CD4-positive, alpha-beta T cell treated with Interleukin-1 beta for 1 hour (primary cell): ENCODE measurements at regions not wholly inside any gene's neighbourhood (a gene's known extent, or its start where the extent isn't known, plus 50 kb on each side); places are given as distances from the start of the nearest gene placed in this dataset.
"Not testable (repeated sequence)": the region's sequence is repeated elsewhere in the genome, so short reads cannot be mapped to it uniquely, and the experiment has no call there.

Experiments used
- DNase-seq, 2 donors: peaks; one replicate each; pipeline ENCODE4 v3.0.0-alpha.2; 2020 to 2022

DNA sequence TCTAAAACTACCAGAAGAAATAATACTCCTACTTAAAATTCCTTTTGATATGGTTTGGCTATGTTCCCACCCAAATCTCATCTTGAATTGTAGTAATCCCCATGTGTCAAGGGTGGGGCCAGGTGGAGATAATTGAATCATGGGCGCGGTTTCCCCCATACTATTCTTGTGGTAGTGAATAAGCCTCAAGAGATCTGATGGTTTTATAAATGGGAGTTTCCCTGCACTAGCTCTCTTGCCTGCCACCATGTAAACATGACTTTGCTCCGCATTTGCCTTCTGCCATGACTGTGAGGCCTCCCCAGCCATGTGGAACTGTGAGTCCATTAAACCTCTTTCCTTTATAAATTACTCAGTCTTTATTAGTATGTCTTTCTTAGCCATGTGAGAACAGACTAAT, 390.5 kb downstream of the CHSY3 start:
- DNase-seq: not testable (repeated sequence)

DNA sequence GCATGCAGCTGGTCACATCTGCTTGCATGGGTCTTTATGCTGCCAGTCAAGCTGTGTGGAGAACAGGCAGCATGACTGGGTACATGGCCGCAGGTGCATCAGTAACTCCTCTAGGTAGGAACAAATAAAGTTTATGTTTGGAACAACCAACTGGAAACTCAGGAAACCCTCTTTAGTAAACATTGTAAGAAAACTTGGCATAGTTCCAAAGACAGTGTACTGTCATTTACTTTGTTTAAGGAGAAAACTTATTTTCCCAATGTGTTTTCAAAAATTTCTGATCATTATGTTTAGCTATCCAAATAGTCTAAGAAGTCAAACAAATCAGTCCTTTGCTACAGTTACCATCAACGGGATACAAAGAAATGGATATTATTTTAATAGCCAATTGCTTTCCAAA, 386.0 kb downstream of the CHSY3 start:
- no peak for DNase-seq

DNA sequence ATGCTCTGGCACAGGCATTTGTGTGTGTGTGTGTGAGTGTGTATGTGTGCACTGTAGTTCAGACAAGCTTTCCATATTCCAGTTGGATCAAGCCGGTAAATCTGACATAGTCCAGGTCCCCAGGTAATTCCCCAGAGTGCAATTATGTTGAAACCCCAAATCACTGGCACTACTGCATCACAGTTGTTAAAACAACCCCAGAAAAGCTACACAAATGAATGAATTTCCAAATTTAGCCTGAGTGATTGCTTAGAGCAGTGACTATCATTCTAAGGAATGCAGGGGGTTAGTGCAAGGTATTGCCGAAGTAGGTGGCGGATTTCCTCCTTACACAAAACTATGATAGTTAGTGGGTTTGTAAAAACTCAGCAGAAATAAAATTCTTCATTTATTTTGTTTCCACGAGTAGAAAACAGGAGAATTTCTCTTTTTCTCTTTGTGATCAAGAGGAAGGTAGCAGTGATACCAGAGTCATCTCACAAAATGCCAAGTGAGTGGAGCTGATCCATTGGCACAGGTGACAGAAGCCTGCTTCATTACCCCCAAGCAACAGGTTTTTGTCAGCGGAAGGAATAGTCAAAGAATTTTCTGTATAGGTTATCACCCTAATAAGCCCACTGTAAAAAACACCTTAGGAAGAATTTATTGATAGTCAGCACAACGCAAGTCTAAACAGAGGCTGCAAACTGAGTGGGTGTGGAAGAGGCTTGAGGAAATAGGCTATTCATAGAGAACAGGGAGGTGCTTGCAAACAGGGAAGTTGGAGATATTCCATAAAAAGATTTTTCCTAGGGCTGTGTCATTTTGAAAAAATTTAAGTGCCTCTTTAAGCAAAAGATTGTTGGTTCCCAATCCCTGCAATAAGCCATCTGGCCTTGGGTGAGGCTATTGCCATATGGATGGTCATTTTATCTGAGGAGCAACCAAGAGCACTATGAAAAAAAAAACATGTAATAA, 385.1 kb downstream of the CHSY3 start:
- DNase-seq: no peak

DNA sequence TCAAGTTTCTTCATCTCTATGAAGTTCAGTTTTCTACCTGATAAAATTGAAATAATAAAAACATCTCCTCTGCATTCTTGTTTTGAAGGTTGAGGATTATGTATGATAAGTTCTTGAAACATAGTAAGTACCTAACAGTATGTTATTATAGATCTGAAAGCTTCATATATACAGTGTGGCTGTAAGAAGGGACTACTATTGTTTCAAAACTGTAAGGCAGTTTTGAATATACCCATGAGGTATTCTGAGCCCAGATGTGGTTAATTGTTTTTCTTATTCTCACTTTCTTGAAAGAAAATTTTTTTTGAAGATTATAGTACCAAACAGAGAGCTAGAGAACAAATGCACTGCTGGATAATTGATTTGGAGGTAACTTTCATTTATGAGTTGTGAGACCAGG, 383.2 kb downstream of the CHSY3 start:
- no peak for DNase-seq

DNA sequence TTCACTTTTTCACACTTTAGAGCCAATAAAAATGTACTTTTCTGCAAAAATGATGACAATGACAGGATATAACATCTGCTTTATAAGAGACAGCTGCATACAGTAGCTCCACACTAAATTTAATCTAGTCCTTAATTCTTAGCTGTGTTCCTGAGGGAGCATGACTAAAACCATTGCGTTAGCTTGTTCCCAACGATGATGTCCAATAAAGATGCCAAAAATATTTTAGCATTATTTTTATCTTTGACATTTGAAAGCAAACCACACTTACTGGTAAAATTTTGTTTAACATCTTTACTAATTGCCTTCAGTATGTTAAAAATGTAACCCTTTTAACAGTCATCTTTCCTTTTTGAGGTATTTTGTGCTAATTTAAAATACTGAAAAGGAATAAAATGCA, 382.7 kb downstream of the CHSY3 start:
- no peak for DNase-seq

DNA sequence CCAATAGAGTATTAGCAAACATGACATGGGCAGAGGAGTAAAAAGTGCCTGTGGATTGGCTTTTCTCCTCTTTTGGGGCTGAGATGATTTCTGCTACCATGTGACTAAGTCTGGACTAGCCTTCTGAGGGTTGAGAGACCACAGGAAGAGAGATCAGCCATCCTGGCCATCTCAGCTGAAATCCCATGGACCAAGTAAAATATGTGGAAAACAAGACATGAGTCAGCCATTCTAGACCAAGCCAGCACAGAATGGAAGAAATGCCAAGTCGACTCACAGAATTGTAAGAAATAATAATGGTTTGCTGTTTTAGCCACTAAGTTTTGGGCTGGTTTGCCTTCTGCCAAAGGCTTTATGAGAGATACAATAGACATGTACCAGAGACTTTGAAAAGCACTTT, 377.8 kb downstream of the CHSY3 start:
- no peak for DNase-seq

DNA sequence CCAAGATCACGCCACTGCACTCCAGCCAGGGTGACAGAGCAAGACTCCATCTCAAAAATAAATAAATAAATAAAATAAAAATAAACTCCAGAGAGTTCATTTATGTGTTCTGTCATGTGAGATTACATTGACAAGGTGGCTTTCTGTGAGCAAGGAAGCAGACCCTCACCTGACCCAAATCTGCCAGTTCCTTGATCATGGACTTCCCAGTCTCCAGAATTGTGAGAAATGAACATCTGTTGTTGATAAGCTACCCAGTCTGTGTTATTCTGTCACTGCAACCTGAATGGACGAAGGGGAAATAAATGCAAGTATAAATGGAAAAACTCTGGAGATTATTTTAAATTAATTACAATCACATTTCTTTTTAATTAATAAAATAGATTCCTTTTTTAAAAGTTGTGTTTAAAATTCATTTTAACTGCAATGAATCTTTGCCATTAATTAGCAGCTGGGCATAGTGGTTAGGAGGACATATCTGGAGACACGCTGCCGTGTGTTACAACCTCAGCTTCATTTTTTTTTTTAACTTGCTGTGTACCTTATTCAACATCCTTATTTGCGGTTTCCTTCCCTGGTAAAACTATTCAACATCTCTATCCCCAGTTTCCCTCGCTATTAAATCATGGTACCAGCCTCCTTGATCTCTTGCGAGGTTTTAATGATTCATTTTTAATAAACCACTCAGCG, 376.4 kb downstream of the CHSY3 start:
- no peak for DNase-seq

DNA sequence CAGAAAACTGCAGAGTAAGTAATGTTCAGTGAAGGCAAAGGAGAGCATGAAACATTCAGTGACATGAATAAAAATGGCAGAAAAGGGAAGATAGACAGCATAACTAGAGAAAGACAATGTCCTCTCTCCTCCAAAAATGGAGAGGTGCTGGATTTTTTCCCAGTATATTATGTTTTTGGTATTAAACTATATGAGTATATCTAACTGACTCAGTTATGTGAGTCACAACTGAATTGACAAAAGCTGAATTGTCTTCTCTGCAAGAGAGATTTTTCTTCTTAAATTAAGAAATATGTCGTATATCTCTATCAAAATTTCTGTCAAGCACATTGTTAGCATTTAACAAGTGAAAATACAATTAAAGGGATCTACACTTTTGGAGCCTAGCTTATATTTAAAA, 375.1 kb downstream of the CHSY3 start:
- no peak for DNase-seq

DNA sequence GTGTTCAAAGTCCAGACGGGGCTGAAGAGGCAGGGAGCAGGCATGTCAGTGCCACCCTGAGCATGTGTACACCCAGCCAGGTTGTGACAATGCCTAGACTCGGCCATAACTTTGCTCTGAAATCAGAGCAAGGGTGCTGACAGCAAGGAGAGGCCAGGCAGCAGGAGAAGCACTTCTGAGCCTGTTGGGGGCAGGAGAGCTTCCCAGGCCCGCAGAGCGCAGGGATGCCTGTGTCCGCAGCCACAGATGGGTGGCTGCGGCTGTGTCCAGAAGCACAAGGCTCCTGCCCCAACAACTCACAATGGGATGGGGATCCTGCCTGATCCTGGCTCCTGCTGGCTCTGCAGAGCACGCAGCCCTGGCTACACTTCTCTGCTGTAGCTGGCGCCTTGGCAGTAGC, 373.9 kb downstream of the CHSY3 start:
- no peak for DNase-seq

DNA sequence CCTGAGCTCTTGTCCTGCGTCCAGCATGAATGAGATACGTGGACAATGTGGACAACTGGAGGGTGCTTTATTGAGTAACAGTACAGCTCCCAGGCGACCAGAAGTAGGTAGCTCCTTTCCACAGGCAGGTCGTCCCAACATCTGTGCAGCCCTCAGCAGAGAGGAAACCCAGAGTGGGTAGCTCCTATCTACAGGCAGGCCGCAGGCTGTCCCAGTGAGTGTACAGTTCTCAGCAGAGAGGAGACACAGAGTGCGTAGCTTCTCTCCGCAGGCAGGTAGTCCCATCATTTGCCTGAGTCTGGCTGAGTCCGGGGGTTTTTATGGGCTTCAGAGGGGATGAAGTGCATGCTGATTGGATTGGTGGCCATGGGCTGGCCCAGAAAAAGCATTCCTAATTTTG, 373.3 kb downstream of the CHSY3 start:
- DNase-seq: no peak

DNA sequence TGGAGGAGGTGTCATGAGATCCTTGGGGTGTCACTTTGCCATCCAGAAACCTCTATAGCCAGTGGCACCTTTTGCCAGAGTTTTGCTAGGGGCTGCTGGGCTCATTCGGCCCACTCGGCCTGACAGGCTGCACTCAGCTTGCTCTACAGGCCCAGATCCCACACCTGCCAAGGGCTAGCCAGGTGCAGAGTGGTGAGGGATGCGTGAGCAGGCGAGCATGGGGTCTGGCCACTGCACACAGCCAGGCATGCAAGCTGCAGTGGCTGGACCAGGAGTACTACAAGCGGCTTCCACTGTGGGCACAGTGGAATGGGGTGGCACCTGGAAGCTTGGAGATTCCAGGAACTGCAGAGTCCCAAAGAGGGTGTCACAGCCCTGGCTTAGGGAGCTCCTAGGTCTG, 372.7 kb downstream of the CHSY3 start:
- DNase-seq: no peak

DNA sequence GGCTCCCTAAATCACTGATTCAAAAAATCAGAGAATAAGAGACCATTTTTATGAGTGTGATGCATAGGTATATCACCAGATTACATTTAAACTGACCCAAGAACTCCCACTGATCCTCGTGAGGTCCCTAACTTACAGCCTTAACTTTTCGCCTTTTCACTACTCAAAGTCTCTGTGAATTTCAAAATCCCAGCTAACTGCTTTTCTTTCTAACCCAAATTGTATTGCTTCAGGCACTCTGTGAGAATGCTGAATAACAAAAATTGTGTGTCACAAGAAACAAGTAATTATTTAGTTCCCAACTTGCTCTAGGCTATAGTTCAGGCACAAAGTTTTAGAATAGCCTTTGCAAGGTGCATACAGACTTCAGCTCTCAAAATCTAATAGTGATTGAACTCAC, 368.6 kb downstream of the CHSY3 start:
- no peak for DNase-seq

DNA sequence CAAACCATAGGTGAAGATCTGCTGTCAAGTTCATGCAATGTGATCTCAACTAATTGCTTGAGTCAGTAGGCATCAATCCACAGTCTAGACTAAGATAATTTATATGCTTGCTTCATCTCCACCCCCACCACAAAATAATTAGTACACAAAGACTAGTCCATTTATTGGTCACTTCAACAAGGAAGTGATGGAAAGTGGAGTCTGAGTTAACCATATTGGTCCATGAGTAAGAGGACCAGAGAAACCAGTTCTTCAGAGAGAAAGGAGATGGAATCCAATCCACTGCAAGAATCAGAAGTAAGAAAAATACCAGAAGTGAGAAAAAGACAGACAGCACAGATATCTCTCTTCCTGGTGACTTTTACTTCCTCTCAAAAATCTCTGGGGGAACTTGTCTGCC, 366.5 kb downstream of the CHSY3 start:
- DNase-seq: no peak

DNA sequence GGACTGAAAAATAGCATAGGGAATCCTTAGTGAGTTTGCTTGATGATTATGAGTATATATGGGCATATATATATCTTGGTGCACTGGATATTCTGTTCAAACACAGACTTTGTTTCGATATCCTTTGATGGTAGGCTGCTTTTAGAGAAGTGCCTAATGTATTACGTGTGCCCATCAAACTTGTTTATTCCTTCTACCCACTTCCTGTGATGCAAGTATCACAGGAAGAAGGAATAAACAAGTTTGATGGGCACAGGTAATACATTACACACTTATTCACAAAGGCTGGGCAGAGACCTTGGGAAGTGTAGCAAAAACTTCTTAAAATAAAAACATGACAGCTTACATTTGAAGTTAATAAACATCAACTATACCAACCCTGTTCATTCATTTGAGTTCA, 364.2 kb downstream of the CHSY3 start:
- DNase-seq: no peak

DNA sequence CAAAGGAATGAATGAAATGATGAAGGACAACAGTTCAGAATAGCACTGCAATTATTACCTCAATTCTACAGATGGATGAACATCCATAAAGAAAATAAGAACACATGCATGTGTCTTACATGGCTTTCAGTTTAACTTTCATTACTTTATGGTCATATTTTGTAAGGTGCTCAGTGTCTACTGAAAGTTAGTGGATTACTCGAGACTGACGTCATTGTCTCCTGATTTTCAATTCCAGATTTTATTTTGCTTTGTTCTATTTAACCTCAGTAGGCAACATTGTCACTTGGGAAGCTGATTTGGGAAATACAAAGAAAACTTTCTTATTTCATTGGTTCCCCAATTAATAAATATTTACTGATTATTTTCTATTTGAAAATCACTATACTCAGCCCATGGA, 363.7 kb downstream of the CHSY3 start:
- no peak for DNase-seq

DNA sequence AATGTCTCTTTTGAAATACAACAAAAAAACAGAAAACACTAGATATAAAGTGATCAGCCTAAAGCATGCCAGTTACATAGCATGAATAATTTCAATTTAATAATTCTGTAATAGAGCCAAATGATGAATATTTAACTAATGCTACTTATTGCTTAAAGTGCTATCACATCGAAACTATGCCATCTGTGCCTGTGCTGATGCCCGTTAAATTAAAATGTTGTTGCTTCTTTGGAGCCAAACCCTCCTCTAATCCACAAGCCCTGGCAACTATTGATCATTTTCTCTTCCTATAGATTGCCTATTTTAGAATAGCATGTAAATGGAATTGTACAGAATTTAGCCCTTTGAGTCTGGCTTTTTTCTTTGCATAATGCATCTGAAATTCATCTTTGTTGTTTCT, 356.2 kb downstream of the CHSY3 start:
- DNase-seq: no peak

DNA sequence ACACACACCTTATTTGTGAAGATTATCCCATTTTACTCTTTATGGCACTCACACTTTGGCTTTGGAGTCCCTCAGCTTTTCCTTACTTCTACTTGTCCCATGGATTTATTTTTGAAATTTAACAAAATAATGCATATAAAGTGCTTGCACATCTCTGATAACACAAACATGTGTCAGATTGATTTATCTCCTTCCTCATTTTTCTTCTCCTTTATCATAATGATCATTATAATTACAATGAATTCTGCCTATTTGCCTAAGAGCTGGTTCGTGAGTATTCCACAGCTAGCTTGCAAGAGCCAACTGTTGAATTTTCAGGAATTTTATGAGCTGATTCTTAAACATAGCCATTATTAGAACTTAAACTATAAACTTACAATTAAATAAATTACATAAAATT, 347.7 kb downstream of the CHSY3 start:
- no peak for DNase-seq

DNA sequence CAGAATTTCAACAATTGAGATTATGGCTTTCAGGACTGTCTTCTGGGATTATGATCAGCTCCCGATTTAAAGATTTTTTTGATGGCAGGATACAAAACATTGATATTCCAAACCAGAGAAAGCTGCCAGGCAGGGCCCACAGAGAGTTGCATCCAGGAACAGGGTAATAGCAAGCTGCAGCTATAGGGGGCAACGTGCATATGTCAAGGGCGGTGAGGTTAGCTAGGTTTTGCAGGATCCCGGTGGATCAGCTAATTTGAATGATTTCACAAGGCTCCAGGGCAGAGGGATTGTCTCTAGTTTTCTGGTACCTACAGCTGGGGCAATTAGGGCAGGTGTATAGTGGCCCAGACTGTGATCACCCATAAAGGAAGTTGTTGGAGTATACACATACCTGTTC, 339.4 kb downstream of the CHSY3 start:
- DNase-seq: no peak

DNA sequence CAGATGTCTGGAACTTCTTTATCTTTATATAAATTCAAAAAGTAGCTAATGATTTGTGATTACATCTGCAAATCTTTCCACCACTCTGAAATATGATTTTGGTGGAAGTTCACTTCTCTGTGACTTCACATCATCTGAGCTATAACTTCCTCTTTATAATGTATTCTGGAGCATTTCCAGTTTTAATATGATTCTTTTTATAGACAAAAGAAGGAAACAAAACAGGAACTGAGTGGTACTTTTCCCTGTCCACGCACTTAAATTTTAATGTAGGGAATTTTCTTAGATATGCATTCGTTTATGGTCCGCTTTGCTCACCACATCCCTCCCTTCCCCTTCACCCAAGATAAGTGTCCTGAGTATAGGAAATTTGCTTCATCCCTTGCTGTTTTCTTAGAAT, 333.5 kb downstream of the CHSY3 start:
- no peak for DNase-seq
